Tibial artery (tissue), 4 donors: ENCODE measurements at regions not wholly inside any gene's neighbourhood (a gene's known extent, or its start where the extent isn't known, plus 50 kb on each side); places are given as distances from the start of the nearest gene placed in this dataset.

Experiments used
- DNase-seq, 2 donors: peaks; one replicate each; pipeline ENCODE4 v3.0.0-alpha.2; 2019
- H3K27ac ChIP-seq, 2 donors: fragments of 200-600 bp; sonication (generic) in 1 of 2; 1 replicate in 1 of 2; 2 replicates in 1 of 2; pipeline ENCODE4 v1.5.1; 2018 to 2019; ENCODE audit warnings: mild to moderate bottlenecking in 1 of 2
- H3K27me3 ChIP-seq, 2 donors: fragments of 200-600 bp; sonication (generic) in 1 of 2; one replicate each; pipeline versions ENCODE4 v1.5.1 to v1.6.0; 2016 to 2019
- H3K36me3 ChIP-seq, 3 donors: fragments of 200-600 bp; sonication (generic) in 2 of 3; one replicate each; pipeline ENCODE4 v1.5.1; 2016 to 2019; ENCODE audit warnings: mild to moderate bottlenecking in 2 of 3
- H3K4me1 ChIP-seq, 4 donors: fragments of 200-600 bp; sonication (generic) in 2 of 4; 1 replicate in 3 of 4; 2 replicates in 1 of 4; pipeline ENCODE4 v1.5.1; 2016 to 2019
- H3K4me3 ChIP-seq, 2 donors: fragments of 200-600 bp; sonication (generic) in 1 of 2; 1 replicate in 1 of 2; 2 replicates in 1 of 2; pipeline ENCODE4 v1.5.1; 2018 to 2019; ENCODE audit warnings: mild to moderate bottlenecking in 2 of 2
- H3K9me3 ChIP-seq, 3 donors: fragments of 200-600 bp; sonication (generic) in 1 of 3; one replicate each; pipeline ENCODE4 v1.5.1; 2016 to 2019
- intact Hi-C: fragments of 100-400 bp; cut with DNase I; formaldehyde crosslinking; loops from one replicate; pipeline ENCODE4 v1.15.0; 2023; ENCODE audit warnings: low total_unique reads
- TF ChIP-seq, protein P1 (sequence below), 2 experiments: fragments of 200-600 bp in 1 of 2; fragments of 450-650 bp in 1 of 2; IDR thresholded peaks; one replicate each; pipeline ENCODE4 v1.5.1; 2017 to 2019; ENCODE audit warnings: antibody characterized with exemption in 2 of 2, mild to moderate bottlenecking in 1 of 2, moderate library complexity in 1 of 2

DNA sequence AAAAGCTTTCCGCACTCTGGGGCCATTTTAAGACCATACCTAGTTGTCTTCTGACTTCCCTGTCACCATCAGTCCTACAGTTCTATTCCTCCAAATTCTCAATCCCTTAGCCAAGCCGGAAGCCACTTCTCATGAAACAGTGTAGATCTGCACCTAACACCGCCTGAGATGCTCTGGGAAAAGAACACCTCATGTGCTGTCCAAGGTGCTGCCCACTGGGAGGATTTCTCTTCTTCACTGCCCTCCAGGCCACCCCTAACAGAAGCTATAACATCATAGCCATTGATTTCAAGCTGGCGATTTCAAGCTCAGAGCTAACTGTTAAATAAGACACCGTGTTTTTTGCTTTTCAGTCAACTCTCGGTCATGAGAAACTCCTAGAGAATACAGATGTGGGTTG, 559.3 kb downstream of the CCDC171 start:
- no peak for DNase-seq
- Histone ChIP-seq H3K27ac (no peak overlapping the region), H3K4me1 (no peaks in the 10 kb centered on the region), H3K4me3 (no peak overlapping the region), H3K36me3 (no peaks in the 10 kb centered on the region), H3K27me3 (no peaks in the 10 kb centered on the region), H3K9me3 (no peaks in the 10 kb centered on the region)
- intact Hi-C loops, result no loop called here
- TF ChIP-seq, protein P1, sequence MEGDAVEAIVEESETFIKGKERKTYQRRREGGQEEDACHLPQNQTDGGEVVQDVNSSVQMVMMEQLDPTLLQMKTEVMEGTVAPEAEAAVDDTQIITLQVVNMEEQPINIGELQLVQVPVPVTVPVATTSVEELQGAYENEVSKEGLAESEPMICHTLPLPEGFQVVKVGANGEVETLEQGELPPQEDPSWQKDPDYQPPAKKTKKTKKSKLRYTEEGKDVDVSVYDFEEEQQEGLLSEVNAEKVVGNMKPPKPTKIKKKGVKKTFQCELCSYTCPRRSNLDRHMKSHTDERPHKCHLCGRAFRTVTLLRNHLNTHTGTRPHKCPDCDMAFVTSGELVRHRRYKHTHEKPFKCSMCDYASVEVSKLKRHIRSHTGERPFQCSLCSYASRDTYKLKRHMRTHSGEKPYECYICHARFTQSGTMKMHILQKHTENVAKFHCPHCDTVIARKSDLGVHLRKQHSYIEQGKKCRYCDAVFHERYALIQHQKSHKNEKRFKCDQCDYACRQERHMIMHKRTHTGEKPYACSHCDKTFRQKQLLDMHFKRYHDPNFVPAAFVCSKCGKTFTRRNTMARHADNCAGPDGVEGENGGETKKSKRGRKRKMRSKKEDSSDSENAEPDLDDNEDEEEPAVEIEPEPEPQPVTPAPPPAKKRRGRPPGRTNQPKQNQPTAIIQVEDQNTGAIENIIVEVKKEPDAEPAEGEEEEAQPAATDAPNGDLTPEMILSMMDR (IDR thresholded peaks at IDR 0.05), result no peak

DNA sequence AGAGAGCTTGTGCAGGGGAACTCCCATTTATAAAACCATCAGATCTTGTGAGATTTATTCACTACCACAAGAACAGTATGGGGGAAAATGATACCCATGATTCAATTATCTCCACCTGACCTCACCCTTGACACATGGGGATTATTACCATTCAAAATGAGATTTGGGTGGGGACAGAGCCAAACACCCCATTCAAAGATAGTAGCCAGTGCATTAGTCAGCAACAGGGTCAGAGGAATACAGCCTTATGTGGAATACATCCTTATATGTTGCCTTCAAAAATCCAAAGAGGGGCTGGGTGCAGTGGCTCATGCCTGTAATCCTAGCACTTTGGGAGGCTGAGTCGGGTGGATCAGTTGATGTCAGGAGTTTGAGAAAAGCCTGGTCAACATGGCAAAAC, 563.2 kb downstream of the CCDC171 start:
- no peaks in the 10 kb centered on the region for H3K9me3 ChIP-seq
- no peak overlapping the region for H3K27ac ChIP-seq
- intact Hi-C loops, result no loop called here
- H3K4me1 ChIP-seq, result peaks cover 0 to 16% (median 10%) of the 10 kb centered on the region in 4 donors
- TF ChIP-seq, protein P1 (IDR thresholded peaks at IDR 0.05), result no peak
- H3K36me3 ChIP-seq, result no peaks in the 10 kb centered on the region
- no peak overlapping the region for H3K4me3 ChIP-seq
- no peak for DNase-seq
- no peaks in the 10 kb centered on the region for H3K27me3 ChIP-seq

DNA sequence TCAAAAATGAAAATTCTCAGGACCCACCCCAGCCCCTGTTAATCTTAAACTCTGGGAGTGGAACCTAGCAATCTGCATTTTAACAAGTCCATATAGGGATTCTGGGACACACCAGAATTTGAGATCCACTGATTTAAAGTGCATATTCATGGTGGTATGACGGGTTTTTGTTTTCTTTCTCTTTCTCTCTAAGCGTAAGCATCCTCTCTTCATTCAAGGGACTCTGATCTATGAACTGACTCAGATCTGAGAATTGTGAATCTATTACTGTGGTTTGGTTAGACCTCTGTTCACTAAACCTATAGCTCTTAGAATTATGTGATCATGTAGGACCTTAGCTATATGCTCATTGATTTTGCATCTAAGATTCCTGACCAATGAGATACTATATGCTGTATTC, 565.2 kb downstream of the CCDC171 start:
- intact Hi-C loops, result no loop called here
- Histone ChIP-seq H3K27ac (no peak overlapping the region), H3K36me3 (no peaks in the 10 kb centered on the region), H3K27me3 (no peaks in the 10 kb centered on the region), H3K4me1 (peaks cover 0 to 16% (median 10%) of the 10 kb centered on the region in 4 donors), H3K4me3 (no peak overlapping the region), H3K9me3 (no peaks in the 10 kb centered on the region)
- TF ChIP-seq, protein P1 (IDR thresholded peaks at IDR 0.05), result no peak
- DNase-seq, result no peak

DNA sequence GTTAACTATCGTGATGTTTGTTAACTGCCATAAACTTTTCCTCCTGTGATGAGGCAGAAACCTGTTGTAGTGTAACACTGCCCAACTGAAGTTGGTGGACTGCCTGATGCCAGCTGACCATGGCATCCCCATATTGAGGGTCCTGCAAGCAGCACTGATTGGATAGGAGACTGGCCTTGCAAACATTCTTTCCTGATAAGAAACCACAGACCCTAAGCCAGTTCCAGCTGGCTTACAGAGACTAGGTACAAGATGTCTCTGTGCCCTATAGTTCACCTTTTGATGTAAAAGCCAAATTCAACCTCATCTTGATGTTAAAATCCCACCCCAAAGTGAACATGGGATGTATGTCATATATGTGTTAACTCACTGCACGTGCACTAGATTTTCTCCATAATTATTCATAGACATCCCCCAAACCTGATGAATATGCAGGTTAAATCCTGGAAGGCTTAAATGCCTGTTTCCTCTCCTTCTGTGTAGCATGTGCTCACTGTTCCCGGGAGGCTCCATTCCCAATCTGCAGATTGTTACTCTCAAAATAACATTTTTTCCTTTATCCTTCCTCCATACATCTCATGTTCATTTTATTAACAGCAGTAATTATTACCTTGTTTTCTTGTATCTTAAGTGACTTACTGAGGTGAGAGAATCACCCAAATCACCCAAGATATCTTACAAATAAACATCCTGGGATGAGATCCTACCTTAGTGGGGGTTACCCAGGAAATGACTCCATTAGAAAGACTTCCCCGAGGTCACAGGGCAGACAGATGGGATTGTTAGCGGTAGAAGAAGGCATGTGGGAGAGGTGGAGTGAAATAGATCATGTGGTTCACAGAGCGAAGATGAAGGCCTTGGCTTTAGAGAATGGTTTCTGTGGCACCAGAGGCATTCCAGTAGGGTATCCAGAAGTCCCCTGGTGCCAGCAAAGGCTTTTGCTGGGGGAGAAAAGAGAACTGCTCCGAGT, 566.7 kb downstream of the CCDC171 start:
- Histone ChIP-seq H3K36me3 (no peaks in the 10 kb centered on the region), H3K27me3 (no peaks in the 10 kb centered on the region), H3K4me1 (peaks cover 0 to 16% (median 10%) of the 10 kb centered on the region in 4 donors), H3K9me3 (no peaks in the 10 kb centered on the region), H3K27ac (peak overlapping the region in 1 of 2 donors; percentile 29), H3K4me3 (no peak overlapping the region)
- no peak for DNase-seq
- intact Hi-C loops, result no loop called here
- TF ChIP-seq, protein P1 (IDR thresholded peaks at IDR 0.05), result no peak

DNA sequence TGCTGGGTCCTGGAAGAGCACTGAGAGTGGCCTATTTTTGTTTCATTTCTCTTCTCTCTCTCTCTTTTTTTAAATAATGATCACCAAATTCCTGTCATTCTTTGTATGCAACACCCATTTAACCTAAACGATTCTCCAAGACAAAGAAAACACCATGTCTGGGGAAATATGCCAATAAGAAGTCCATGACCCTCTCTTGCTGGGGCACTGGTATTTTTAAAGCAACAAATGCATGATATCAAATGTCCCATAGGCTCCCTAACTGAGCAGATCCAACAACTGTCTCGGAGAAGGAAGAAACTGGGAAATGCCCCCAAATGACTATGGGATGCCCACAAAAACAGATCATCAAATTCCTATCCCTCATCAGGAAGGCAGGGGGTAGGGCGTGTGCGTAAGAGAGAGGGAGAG, 567.4 kb downstream of the CCDC171 start:
- Histone ChIP-seq H3K27me3 (no peaks in the 10 kb centered on the region), H3K9me3 (no peaks in the 10 kb centered on the region), H3K4me1 (peaks cover 0 to 16% (median 10%) of the 10 kb centered on the region in 4 donors), H3K27ac (no peak overlapping the region), H3K36me3 (no peaks in the 10 kb centered on the region), H3K4me3 (no peak overlapping the region)
- TF ChIP-seq, protein P1 (IDR thresholded peaks at IDR 0.05), result no peak
- intact Hi-C loops, result no loop called here
- no peak for DNase-seq
